ENCODE measurements at regions not wholly inside any gene's neighbourhood (a gene's known extent, or its start where the extent isn't known, plus 50 kb on each side); places are given as distances from the start of the nearest gene placed in this dataset.

GRCh38 chr20:19099596-19100545, 112.6 kb upstream of the SLC24A3 start:
- TF ChIP-seq CTCF (IDR thresholded peaks at IDR 0.05; ENCODE audit: insufficient read depth, missing control alignments) = no peak
- no peak for FAIRE-seq
- no peak for DNase-seq (ENCODE audit: insufficient read length, low spot score)

- FAIRE-seq (no peak), DNase-seq (ENCODE audit: insufficient read length, low spot score) (no peak)
- no peak for TF ChIP-seq CTCF (IDR thresholded peaks at IDR 0.05; ENCODE audit: insufficient read depth, missing control alignments)
These were observed 111.5 kb upstream of the SLC24A3 start for GRCh38 chr20:19100975-19101374.

GRCh38 chr20:19104186-19104585, 108.3 kb upstream of the SLC24A3 start:
- FAIRE-seq = no peak
- no peak for TF ChIP-seq CTCF (IDR thresholded peaks at IDR 0.05; ENCODE audit: insufficient read depth, missing control alignments)
- no peak for DNase-seq (ENCODE audit: insufficient read length, low spot score)

GRCh38 chr20:19108155-19108554, 104.3 kb upstream of the SLC24A3 start:
- TF ChIP-seq CTCF (IDR thresholded peaks at IDR 0.05; ENCODE audit: insufficient read depth, missing control alignments) = no peak
- no peak for FAIRE-seq
- no peak for DNase-seq (ENCODE audit: insufficient read length, low spot score)

- FAIRE-seq (no peak), DNase-seq (ENCODE audit: insufficient read length, low spot score) (no peak)
- no peak for TF ChIP-seq CTCF (IDR thresholded peaks at IDR 0.05; ENCODE audit: insufficient read depth, missing control alignments)
These were observed 102.2 kb upstream of the SLC24A3 start for GRCh38 chr20:19110285-19110684.

GRCh38 chr20:19110881-19111460, 101.5 kb upstream of the SLC24A3 start:
- no peak for TF ChIP-seq CTCF (IDR thresholded peaks at IDR 0.05; ENCODE audit: insufficient read depth, missing control alignments)
- no peak for FAIRE-seq
- DNase-seq (ENCODE audit: insufficient read length, low spot score) = no peak

GRCh38 chr20:19112828-19113227, 99.6 kb upstream of the SLC24A3 start:
- DNase-seq (ENCODE audit: insufficient read length, low spot score) = no peak
- FAIRE-seq = no peak
- TF ChIP-seq CTCF (IDR thresholded peaks at IDR 0.05; ENCODE audit: insufficient read depth, missing control alignments) = no peak
